ENCODE measurements at regions not wholly inside any gene's neighbourhood (a gene's known extent, or its start where the extent isn't known, plus 50 kb on each side); places are given as distances from the start of the nearest gene placed in this dataset.

- TF ChIP-seq CTCF (optimal IDR thresholded peaks at IDR 0.05 in 1 of 3, IDR thresholded peaks at IDR 0.05 in 1 of 3, conservative IDR thresholded peaks at IDR 0.05 in 1 of 3; ENCODE audit: extremely low read depth in 1 of 3, insufficient read depth in 2 of 3, low read length in 3 of 3) = no peak
- no peak for TF ChIP-seq EZH2 (IDR thresholded peaks at IDR 0.05; ENCODE audit: low read length)
Observed at GRCh38 chr9:118439441-118439840, 735.2 kb downstream of the TLR4 start.
